ENCODE measurements at regions not wholly inside any gene's neighbourhood (a gene's known extent, or its start where the extent isn't known, plus 50 kb on each side); places are given as distances from the start of the nearest gene placed in this dataset.
A peak's percentile ranks its signal among the peaks of the same experiment; 100 is the strongest.
"Not testable (repeated sequence)": the region's sequence is repeated elsewhere in the genome, so short reads cannot be mapped to it uniquely, and the experiment has no call there.

- H3K4me1 ChIP-seq: peaks cover 7 to 58% (median 32%) of the 10 kb centered on the region in 10 experiments
- peak overlapping the region; percentile 1 to 92 (median 36); a peak in 13 of 22 replicates for H3K4me2 ChIP-seq
- H3K4me3 ChIP-seq: no peak overlapping the region
- peaks cover 33 to 43% (median 40%) of the 10 kb centered on the region in 11 experiments for H3K9me3 ChIP-seq (replicated peaks in 1 of 11)
- TF ChIP-seq Cebpa-rat (IDR thresholded peaks at IDR 0.05): no peak
- H4K20me1 ChIP-seq: no peaks in the 10 kb centered on the region
- peak overlapping the region in 1 of 11 experiments; percentile 74; a peak in 1 of 22 replicates for H3K27ac ChIP-seq
- no peaks in the 10 kb centered on the region for H3K27me3 ChIP-seq
- no peak overlapping the region for H3K9ac ChIP-seq
- no peaks in the 10 kb centered on the region for H3K36me3 ChIP-seq
Observed at GRCh38 chr9:96107436-96107835, 194.5 kb downstream of the HSD17B3 start.

- TF ChIP-seq Cebpa-rat (IDR thresholded peaks at IDR 0.05): no peak
- Histone ChIP-seq H3K4me1 (peaks cover 27 to 37% (median 34%) of the 10 kb centered on the region in 10 experiments), H4K20me1 (no peaks in the 10 kb centered on the region), H3K4me3 (0 out of 20 replicates have a peak overlapping the region, but pooled peaks of 1 of the 10 experiments have one; percentile 4), H3K27ac (peak overlapping the region in 10 of 11 experiments; percentile 2 to 74 (median 58); a peak in 19 of 22 replicates), H3K4me2 (peak overlapping the region; percentile 70 to 91 (median 83)), H3K27me3 (no peaks in the 10 kb centered on the region), H3K9me3 (replicated peaks in 1 of 11) (peaks cover 39 to 62% (median 57%) of the 10 kb centered on the region in 11 experiments), H3K36me3 (0 out of 22 replicates have a peak, but pooled peaks cover 0 to 4% (median 0%) of the 10 kb centered on the region in 11 experiments), H3K9ac (peak overlapping the region in 9 of 11 experiments; percentile 13 to 58 (median 46); a peak in 13 of 22 replicates)
Observed at GRCh38 chr9:96100385-96101300, 201.3 kb downstream of the HSD17B3 start.

- H3K27ac ChIP-seq, H3K36me3 ChIP-seq, H4K20me1 ChIP-seq, H3K4me2 ChIP-seq, H3K4me3 ChIP-seq, H3K9ac ChIP-seq, H3K27me3 ChIP-seq: not testable (repeated sequence)
- peaks cover 9 to 36% (median 26%) of the 10 kb centered on the region in 11 experiments for H3K9me3 ChIP-seq (replicated peaks in 1 of 11)
- H3K4me1 ChIP-seq: peaks cover 2 to 25% (median 11%) of the 10 kb centered on the region in 10 experiments; a peak in 18 of 20 replicates
Observed at GRCh38 chr9:96090630-96091029, 211.3 kb downstream of the HSD17B3 start.

GRCh38 chr9:96089452-96090085 is 212.4 kb downstream of the HSD17B3 start:
- Histone ChIP-seq H3K4me3 (no peak overlapping the region), H4K20me1 (no peaks in the 10 kb centered on the region), H3K36me3 (no peaks in the 10 kb centered on the region), H3K4me2 (no peak overlapping the region), H3K27me3 (peaks cover 0 to 8% (median 0%) of the 10 kb centered on the region in 11 experiments; a peak in 2 of 22 replicates), H3K9me3 (replicated peaks in 1 of 11) (peaks cover 0 to 26% (median 16%) of the 10 kb centered on the region in 11 experiments; a peak in 14 of 22 replicates), H3K4me1 (peaks cover 12 to 36% (median 22%) of the 10 kb centered on the region in 10 experiments), H3K27ac (no peak overlapping the region), H3K9ac (no peak overlapping the region)
- no peak for TF ChIP-seq Cebpa-rat (IDR thresholded peaks at IDR 0.05)

- H3K36me3 ChIP-seq: no peaks in the 10 kb centered on the region
- H3K4me1 ChIP-seq: peaks cover 23 to 47% (median 33%) of the 10 kb centered on the region in 10 experiments
- H3K9ac ChIP-seq: no peak overlapping the region
- peaks cover 0 to 8% (median 0%) of the 10 kb centered on the region in 11 experiments; a peak in 2 of 22 replicates for H3K27me3 ChIP-seq
- H4K20me1 ChIP-seq: no peaks in the 10 kb centered on the region
- no peak for TF ChIP-seq Cebpa-rat (IDR thresholded peaks at IDR 0.05)
- H3K4me2 ChIP-seq: no peak overlapping the region
- no peak overlapping the region for H3K27ac ChIP-seq
- no peak overlapping the region for H3K4me3 ChIP-seq
- H3K9me3 ChIP-seq (replicated peaks in 1 of 11): peaks cover 0 to 23% (median 14%) of the 10 kb centered on the region in 11 experiments; a peak in 12 of 22 replicates
Observed at GRCh38 chr9:96088510-96088909, 213.0 kb downstream of the ERCC6L2 start.

- H3K27ac ChIP-seq: no peak overlapping the region
- peaks cover 0 to 8% (median 0%) of the 10 kb centered on the region in 11 experiments; a peak in 2 of 22 replicates for H3K27me3 ChIP-seq
- H3K4me2 ChIP-seq: peak overlapping the region in 5 of 11 experiments; percentile 9 to 97 (median 35); a peak in 4 of 22 replicates
- no peaks in the 10 kb centered on the region for H3K36me3 ChIP-seq
- no peak for TF ChIP-seq Cebpa-rat (IDR thresholded peaks at IDR 0.05)
- H3K9ac ChIP-seq: no peak overlapping the region
- H3K4me1 ChIP-seq: peaks cover 30 to 54% (median 40%) of the 10 kb centered on the region in 10 experiments
- no peak overlapping the region for H3K4me3 ChIP-seq
- peaks cover 0 to 23% (median 13%) of the 10 kb centered on the region in 11 experiments; a peak in 12 of 22 replicates for H3K9me3 ChIP-seq (replicated peaks in 1 of 11)
- H4K20me1 ChIP-seq: no peaks in the 10 kb centered on the region
Observed at GRCh38 chr9:96087669-96088299, 212.3 kb downstream of the ERCC6L2 start.

GRCh38 chr9:96086936-96087571 is 211.6 kb downstream of the ERCC6L2 start:
- TF ChIP-seq Cebpa-rat (IDR thresholded peaks at IDR 0.05): no peak
- Histone ChIP-seq H3K4me1 (peaks cover 32 to 61% (median 47%) of the 10 kb centered on the region in 10 experiments), H3K27ac (no peak overlapping the region), H4K20me1 (no peaks in the 10 kb centered on the region), H3K4me3 (no peak overlapping the region), H3K9me3 (replicated peaks in 1 of 11) (peaks cover 0 to 23% (median 12%) of the 10 kb centered on the region in 11 experiments; a peak in 12 of 22 replicates), H3K36me3 (no peaks in the 10 kb centered on the region), H3K4me2 (peak overlapping the region in 6 of 11 experiments; percentile 9 to 97 (median 26); a peak in 7 of 22 replicates), H3K27me3 (peaks cover 0 to 8% (median 0%) of the 10 kb centered on the region in 11 experiments; a peak in 2 of 22 replicates), H3K9ac (no peak overlapping the region)

All from BLaER1 treated with 17β-estradiol and CSF1 and Interleukin-3, amounts not matched to agents 10 nM and 100 nM (cell line).